Panc1 (cell line): ENCODE measurements at regions not wholly inside any gene's neighbourhood (a gene's known extent, or its start where the extent isn't known, plus 50 kb on each side); places are given as distances from the start of the nearest gene placed in this dataset.

ENCODE experiments used
- ATAC-seq: fragments of 200-7000 bp; cut with Tn5 transposase; 2 replicates; pipeline ENCODE4 v1.9.1; 2020; ENCODE audit warnings: mild to moderate bottlenecking, moderate library complexity
- BruUV-seq: library from RNA; stranded (reverse); fragments of 400-500 nt; replicated peaks from 2 replicates; lab custom pipeline; 2021; lab: Mats Ljungman, UMichigan
- CTCF ChIA-PET: fragments of 300-600 bp; sonication (Branson Sonifier 250); formaldehyde crosslinking; loops from one replicate; lab custom pipeline; 2022; ENCODE audit warnings: antibody characterized with exemption; lab: Charles Lee
- POLR2A ChIA-PET: fragments of 300-600 bp; sonication (Branson Sonifier 250); formaldehyde crosslinking; loops from one replicate; lab custom pipeline; 2022; ENCODE audit warnings: antibody characterized with exemption; lab: Charles Lee
- DNase-seq: peaks from one replicate; pipeline ENCODE4 v3.0.0-alpha.2; 2010; ENCODE audit warnings: low read depth, low spot score
- H3K27ac ChIP-seq: 2 replicates; pipeline ENCODE4 v1.5.1; 2011; ENCODE audit warnings: mild to moderate bottlenecking, low read length, inconsistent platforms
- H3K27me3 ChIP-seq: fragments of 200-500 bp; sonication (Bioruptor generic); 2 replicates; pipeline ENCODE4 v1.6.0; 2014; ENCODE audit warnings: low read length, inconsistent platforms; ENCODE audit not compliant: control insufficient read depth, insufficient read depth
- H3K36me3 ChIP-seq: fragments of 200-500 bp; sonication (Bioruptor generic); 2 replicates; pipeline ENCODE4 v1.5.1; 2014; ENCODE audit warnings: inconsistent platforms, mild to moderate bottlenecking, low read length, moderate library complexity; ENCODE audit not compliant: control insufficient read depth, insufficient read depth
- H3K4me1 ChIP-seq: 2 replicates; pipeline ENCODE4 v1.5.1; 2011; ENCODE audit warnings: inconsistent platforms, mild to moderate bottlenecking, low read length, moderate library complexity; ENCODE audit not compliant: control insufficient read depth, insufficient read depth
- H3K4me3 ChIP-seq, 2 experiments: 2 replicates each; pipeline ENCODE4 v1.5.1; 2011 to 2012; ENCODE audit warnings: low read depth in 2 of 2, low read length in 2 of 2, mild to moderate bottlenecking in 2 of 2, inconsistent platforms in 1 of 2, moderate library complexity in 1 of 2
- H3K9me3 ChIP-seq: fragments of 200-500 bp; sonication (Bioruptor generic); 2 replicates; pipeline ENCODE4 v1.5.1; 2014; ENCODE audit warnings: low read depth, mild to moderate bottlenecking, inconsistent platforms, low read length, moderate library complexity; ENCODE audit not compliant: control insufficient read depth, insufficient read depth
- POLR2AphosphoS5 ChIP-seq: IDR thresholded peaks from 2 replicates; pipeline ENCODE4 v1.6.1; 2012; ENCODE audit warnings: mild to moderate bottlenecking, low read depth, low read length, moderate library complexity
- SIN3A ChIP-seq: IDR thresholded peaks from 2 replicates; pipeline ENCODE4 v1.6.1; 2012; ENCODE audit warnings: low read depth, mild to moderate bottlenecking, low read length, moderate library complexity, borderline replicate concordance; ENCODE audit not compliant: insufficient read depth
- TCF7L2 ChIP-seq: IDR thresholded peaks from 2 replicates; pipeline ENCODE4 v1.6.1; 2011; ENCODE audit warnings: mild to moderate bottlenecking, low read depth, low read length, inconsistent platforms
- in situ Hi-C: cut with HindIII; loops from 2 replicates; pipeline ENCODE4 v1.10.0; 2016; ENCODE audit warnings: low sequenced_read_pairs, low pct_unique_long_range_greater_than_20kb
- intact Hi-C: fragments of 100-400 bp; cut with micrococcal nuclease; formaldehyde crosslinking; loops from one replicate; pipeline ENCODE4 v1.10.0; 2022; ENCODE audit not compliant: unreplicated experiment
- TF ChIP-seq, protein P1 (sequence below): fragments of 450-650 bp; IDR thresholded peaks from 2 replicates; pipeline ENCODE4 v1.5.1; 2017; ENCODE audit warnings: mild to moderate bottlenecking
- TF ChIP-seq, protein P2 (sequence below), 2 experiments: IDR thresholded peaks; 2 replicates each; pipeline ENCODE4 v1.6.1; 2011 to 2012; ENCODE audit warnings: low read depth in 2 of 2, control low read depth in 1 of 2, low read length in 1 of 2, mild to moderate bottlenecking in 1 of 2, moderate library complexity in 1 of 2; ENCODE audit not compliant: insufficient read depth in 1 of 2

DNA sequence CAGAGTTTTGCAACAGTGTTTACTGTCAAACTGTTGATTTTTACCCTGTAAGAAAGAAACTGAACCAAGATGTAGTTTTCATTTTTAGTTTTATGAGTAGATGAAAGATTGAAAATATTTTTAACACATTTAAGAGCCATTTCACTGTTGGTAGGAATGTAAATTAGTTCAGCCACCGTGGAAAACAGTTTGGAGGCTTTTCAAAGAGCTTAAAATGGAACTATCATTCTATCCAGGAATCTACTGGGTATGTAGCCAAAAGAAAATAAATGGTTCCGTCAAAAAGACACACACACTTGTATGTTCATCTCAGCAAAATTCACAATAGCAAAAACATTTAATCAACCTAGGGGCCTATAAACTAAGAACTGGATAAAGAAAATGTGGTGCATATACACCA lies 729.8 kb upstream of the CDH7 start:
- H3K27ac ChIP-seq = no peak overlapping the region
- no peaks in the 10 kb centered on the region for H3K36me3 ChIP-seq
- no peaks in the 10 kb centered on the region for H3K9me3 ChIP-seq
- intact Hi-C loops = no loop called here
- H3K4me3 ChIP-seq = no peak overlapping the region
- ATAC-seq = no peak
- H3K4me1 ChIP-seq = no peaks in the 10 kb centered on the region
- no peak for TF ChIP-seq TCF7L2
- no peak for TF ChIP-seq POLR2AphosphoS5
- TF ChIP-seq, protein P1, sequence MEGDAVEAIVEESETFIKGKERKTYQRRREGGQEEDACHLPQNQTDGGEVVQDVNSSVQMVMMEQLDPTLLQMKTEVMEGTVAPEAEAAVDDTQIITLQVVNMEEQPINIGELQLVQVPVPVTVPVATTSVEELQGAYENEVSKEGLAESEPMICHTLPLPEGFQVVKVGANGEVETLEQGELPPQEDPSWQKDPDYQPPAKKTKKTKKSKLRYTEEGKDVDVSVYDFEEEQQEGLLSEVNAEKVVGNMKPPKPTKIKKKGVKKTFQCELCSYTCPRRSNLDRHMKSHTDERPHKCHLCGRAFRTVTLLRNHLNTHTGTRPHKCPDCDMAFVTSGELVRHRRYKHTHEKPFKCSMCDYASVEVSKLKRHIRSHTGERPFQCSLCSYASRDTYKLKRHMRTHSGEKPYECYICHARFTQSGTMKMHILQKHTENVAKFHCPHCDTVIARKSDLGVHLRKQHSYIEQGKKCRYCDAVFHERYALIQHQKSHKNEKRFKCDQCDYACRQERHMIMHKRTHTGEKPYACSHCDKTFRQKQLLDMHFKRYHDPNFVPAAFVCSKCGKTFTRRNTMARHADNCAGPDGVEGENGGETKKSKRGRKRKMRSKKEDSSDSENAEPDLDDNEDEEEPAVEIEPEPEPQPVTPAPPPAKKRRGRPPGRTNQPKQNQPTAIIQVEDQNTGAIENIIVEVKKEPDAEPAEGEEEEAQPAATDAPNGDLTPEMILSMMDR = no peak
- no peak for TF ChIP-seq SIN3A
- TF ChIP-seq, protein P2, sequence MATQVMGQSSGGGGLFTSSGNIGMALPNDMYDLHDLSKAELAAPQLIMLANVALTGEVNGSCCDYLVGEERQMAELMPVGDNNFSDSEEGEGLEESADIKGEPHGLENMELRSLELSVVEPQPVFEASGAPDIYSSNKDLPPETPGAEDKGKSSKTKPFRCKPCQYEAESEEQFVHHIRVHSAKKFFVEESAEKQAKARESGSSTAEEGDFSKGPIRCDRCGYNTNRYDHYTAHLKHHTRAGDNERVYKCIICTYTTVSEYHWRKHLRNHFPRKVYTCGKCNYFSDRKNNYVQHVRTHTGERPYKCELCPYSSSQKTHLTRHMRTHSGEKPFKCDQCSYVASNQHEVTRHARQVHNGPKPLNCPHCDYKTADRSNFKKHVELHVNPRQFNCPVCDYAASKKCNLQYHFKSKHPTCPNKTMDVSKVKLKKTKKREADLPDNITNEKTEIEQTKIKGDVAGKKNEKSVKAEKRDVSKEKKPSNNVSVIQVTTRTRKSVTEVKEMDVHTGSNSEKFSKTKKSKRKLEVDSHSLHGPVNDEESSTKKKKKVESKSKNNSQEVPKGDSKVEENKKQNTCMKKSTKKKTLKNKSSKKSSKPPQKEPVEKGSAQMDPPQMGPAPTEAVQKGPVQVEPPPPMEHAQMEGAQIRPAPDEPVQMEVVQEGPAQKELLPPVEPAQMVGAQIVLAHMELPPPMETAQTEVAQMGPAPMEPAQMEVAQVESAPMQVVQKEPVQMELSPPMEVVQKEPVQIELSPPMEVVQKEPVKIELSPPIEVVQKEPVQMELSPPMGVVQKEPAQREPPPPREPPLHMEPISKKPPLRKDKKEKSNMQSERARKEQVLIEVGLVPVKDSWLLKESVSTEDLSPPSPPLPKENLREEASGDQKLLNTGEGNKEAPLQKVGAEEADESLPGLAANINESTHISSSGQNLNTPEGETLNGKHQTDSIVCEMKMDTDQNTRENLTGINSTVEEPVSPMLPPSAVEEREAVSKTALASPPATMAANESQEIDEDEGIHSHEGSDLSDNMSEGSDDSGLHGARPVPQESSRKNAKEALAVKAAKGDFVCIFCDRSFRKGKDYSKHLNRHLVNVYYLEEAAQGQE (IDR thresholded peaks at IDR 0.05; ENCODE audit: insufficient read depth in 1 of 2, low read depth in 2 of 2, low read length in 1 of 2) = no peak
- CTCF ChIA-PET = no interaction called here
- DNase-seq = no peak
- BruUV-seq = no TSS peak
- no peaks in the 10 kb centered on the region for H3K27me3 ChIP-seq
- POLR2A ChIA-PET = no interaction called here
- in situ Hi-C loops = no loop called here

DNA sequence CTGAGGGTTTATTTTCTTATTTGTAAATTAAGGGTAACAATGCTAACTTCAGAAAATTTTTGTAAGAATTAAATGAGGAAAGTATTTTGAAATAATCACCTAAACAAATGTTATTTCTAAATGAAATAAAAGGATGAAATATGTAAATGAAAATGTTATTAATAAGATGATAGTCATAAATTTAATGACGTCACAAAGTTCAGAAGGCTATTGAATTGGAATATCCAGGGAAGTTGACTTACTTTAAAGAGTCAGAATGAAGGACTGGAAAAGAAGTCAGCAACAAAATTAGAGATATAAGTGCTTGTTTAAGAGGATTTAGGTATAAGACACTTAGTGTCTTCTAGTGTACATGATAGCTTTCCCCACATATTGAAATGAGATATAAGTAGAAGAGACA lies 732.6 kb upstream of the CDH7 start:
- ATAC-seq = no peak
- DNase-seq = no peak
- CTCF ChIA-PET = interaction anchor here (0.5 kb wide), 1 partner anchor 981 kb away, joined by 3 read pairs; no protein-coding TSS in a partner anchor
- POLR2A ChIA-PET = no interaction called here
- Histone ChIP-seq H3K4me1 (no peaks in the 10 kb centered on the region), H3K27me3 (no peaks in the 10 kb centered on the region), H3K4me3 (no peak overlapping the region), H3K9me3 (no peaks in the 10 kb centered on the region), H3K27ac (no peak overlapping the region), H3K36me3 (no peaks in the 10 kb centered on the region)
- BruUV-seq = no TSS peak
- intact Hi-C loops = no loop called here
- in situ Hi-C loops = no loop called here
- TF ChIP-seq, protein P1 = no peak
- TF ChIP-seq POLR2AphosphoS5 = no peak
